Suprapubic skin (tissue), 3 donors: ENCODE measurements at regions not wholly inside any gene's neighbourhood (a gene's known extent, or its start where the extent isn't known, plus 50 kb on each side); places are given as distances from the start of the nearest gene placed in this dataset.

Source experiments
- POLR2AphosphoS5 ChIP-seq, 3 donors: sonication (generic); formaldehyde crosslinking; IDR thresholded peaks; one replicate each; pipeline ENCODE4 v1.6.1; 2017; ENCODE audit warnings: antibody characterized with exemption in 3 of 3
- TF ChIP-seq, protein P1 (sequence below), 2 donors: fragments of 200-600 bp in 1 of 2; fragments of 450-650 bp in 1 of 2; sonication (generic) in 1 of 2; IDR thresholded peaks; one replicate each; pipeline ENCODE4 v1.5.1; 2016 to 2019; ENCODE audit warnings: antibody characterized with exemption in 2 of 2, mild to moderate bottlenecking in 1 of 2, moderate library complexity in 1 of 2

DNA sequence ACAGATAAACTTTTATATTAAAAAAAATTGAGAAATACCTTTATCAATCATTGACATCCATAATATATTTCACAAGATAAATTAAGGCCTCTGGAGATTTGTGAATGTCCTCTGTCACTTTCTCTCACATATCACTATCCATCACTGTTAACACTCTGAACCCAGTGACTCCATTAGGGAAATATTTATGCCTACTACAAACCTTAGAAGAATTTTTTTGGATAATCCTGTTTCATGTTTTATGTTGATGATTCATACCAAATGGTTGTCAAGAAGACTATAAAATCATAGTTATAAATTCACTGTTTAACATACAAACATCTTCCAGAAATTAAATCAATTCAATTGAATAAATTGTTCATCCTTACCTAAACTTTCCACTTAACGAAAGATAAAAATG is 357.6 kb upstream of the CDH10 start:
- TF ChIP-seq, protein P1, sequence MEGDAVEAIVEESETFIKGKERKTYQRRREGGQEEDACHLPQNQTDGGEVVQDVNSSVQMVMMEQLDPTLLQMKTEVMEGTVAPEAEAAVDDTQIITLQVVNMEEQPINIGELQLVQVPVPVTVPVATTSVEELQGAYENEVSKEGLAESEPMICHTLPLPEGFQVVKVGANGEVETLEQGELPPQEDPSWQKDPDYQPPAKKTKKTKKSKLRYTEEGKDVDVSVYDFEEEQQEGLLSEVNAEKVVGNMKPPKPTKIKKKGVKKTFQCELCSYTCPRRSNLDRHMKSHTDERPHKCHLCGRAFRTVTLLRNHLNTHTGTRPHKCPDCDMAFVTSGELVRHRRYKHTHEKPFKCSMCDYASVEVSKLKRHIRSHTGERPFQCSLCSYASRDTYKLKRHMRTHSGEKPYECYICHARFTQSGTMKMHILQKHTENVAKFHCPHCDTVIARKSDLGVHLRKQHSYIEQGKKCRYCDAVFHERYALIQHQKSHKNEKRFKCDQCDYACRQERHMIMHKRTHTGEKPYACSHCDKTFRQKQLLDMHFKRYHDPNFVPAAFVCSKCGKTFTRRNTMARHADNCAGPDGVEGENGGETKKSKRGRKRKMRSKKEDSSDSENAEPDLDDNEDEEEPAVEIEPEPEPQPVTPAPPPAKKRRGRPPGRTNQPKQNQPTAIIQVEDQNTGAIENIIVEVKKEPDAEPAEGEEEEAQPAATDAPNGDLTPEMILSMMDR (IDR thresholded peaks at IDR 0.05) = no peak
- no peak for TF ChIP-seq POLR2AphosphoS5 (IDR thresholded peaks at IDR 0.05)
